Hepatocyte (in vitro differentiated cells): ENCODE measurements at regions not wholly inside any gene's neighbourhood (a gene's known extent, or its start where the extent isn't known, plus 50 kb on each side); places are given as distances from the start of the nearest gene placed in this dataset.

Source experiments
- CTCF ChIP-seq: fragments of 200-600 bp; sonication (generic); IDR thresholded peaks from 2 replicates; pipeline ENCODE4 v1.5.1; 2016; ENCODE audit warnings: antibody characterized with exemption, mild to moderate bottlenecking; ENCODE audit not compliant: poor library complexity
- EZH2 ChIP-seq: fragments of 200-600 bp; sonication (generic); IDR thresholded peaks from 2 replicates; pipeline ENCODE4 v1.6.1; 2016; ENCODE audit warnings: antibody characterized with exemption, mild to moderate bottlenecking, borderline replicate concordance
- EZH2phosphoT487 ChIP-seq: fragments of 200-600 bp; sonication (generic); IDR thresholded peaks from one replicate; pipeline ENCODE4 v1.6.1; 2018; ENCODE audit warnings: antibody characterized with exemption, mild to moderate bottlenecking, low read depth, moderate library complexity; ENCODE audit not compliant: unreplicated experiment, severe bottlenecking

GRCh38 chr1:230496451-230496850 is 70.3 kb upstream of the PGBD5 start:
- no peak for TF ChIP-seq CTCF
- TF ChIP-seq EZH2, result no peak
- no peak for TF ChIP-seq EZH2phosphoT487
